WTC11 (cell line): ENCODE measurements at regions not wholly inside any gene's neighbourhood (a gene's known extent, or its start where the extent isn't known, plus 50 kb on each side); places are given as distances from the start of the nearest gene placed in this dataset.

Experiments used
- ATAC-seq: fragments of 200-7000 bp; cut with Tn5 transposase; 2 replicates; pipeline ENCODE4 v1.10.0; 2021; ENCODE audit warnings: mild to moderate bottlenecking, moderate library complexity
- CTCF ChIA-PET: fragments of 300-600 bp; sonication (Branson Sonifier 250); formaldehyde crosslinking; loops from one replicate; lab custom pipeline; 2021; ENCODE audit warnings: antibody characterized with exemption; lab: Charles Lee
- POLR2A ChIA-PET: fragments of 350-600 bp; sonication (Branson Sonifier 250); formaldehyde crosslinking; loops from one replicate; lab custom pipeline; 2021; ENCODE audit warnings: antibody characterized with exemption; lab: Charles Lee
- DNase-seq: peaks from one replicate; pipeline ENCODE4 v3.0.0; 2021; ENCODE audit warnings: low spot score
- H3K27ac Mint-ChIP-seq: 2 replicates; pipeline ENCODE4 v1.8.0; 2021; ENCODE audit warnings: mixed read lengths
- H3K27me3 Mint-ChIP-seq: 2 replicates; pipeline ENCODE4 v1.8.0; 2021; ENCODE audit warnings: low read depth, mild to moderate bottlenecking, moderate library complexity, mixed read lengths
- H3K36me3 Mint-ChIP-seq: 2 replicates; pipeline ENCODE4 v1.8.0; 2021; ENCODE audit warnings: mixed read lengths
- H3K4me1 Mint-ChIP-seq: 2 replicates; pipeline ENCODE4 v1.8.0; 2022; ENCODE audit warnings: mixed read lengths
- H3K4me3 Mint-ChIP-seq: 2 replicates; pipeline ENCODE4 v1.8.0; 2021; ENCODE audit warnings: mild to moderate bottlenecking, moderate library complexity, mixed read lengths
- H3K9me3 Mint-ChIP-seq: 2 replicates; pipeline ENCODE4 v1.8.0; 2021; ENCODE audit warnings: mixed read lengths
- CTCF ChIP-seq: fragments of 200-600 bp; IDR thresholded peaks from 2 replicates; pipeline ENCODE4 v1.8.0; 2022; ENCODE audit warnings: antibody characterized with exemption
- ERG ChIP-seq: fragments of 250-450 bp; sonication (Bioruptor Pico); IDR thresholded peaks from 2 replicates; pipeline ENCODE4 v1.8.0; 2021; ENCODE audit warnings: mild to moderate bottlenecking
- HMGA2 ChIP-seq: fragments of 250-450 bp; sonication (Bioruptor Pico); IDR thresholded peaks from 2 replicates; pipeline ENCODE4 v1.4.0; 2021; ENCODE audit warnings: mild to moderate bottlenecking, moderate library complexity
- IRF2 ChIP-seq: sonication (generic); formaldehyde crosslinking; IDR thresholded peaks from 2 replicates; pipeline ENCODE4 v1.8.0; 2022; ENCODE audit warnings: low read depth, missing genetic modification reagents, borderline replicate concordance
- KAT7 ChIP-seq: sonication (generic); formaldehyde crosslinking; IDR thresholded peaks from 2 replicates; pipeline ENCODE4 v1.8.1; 2023; ENCODE audit warnings: missing genetic modification reagents, mild to moderate bottlenecking, borderline replicate concordance
- MAX ChIP-seq: sonication (generic); formaldehyde crosslinking; IDR thresholded peaks from 2 replicates; pipeline ENCODE4 v1.8.0; 2022; ENCODE audit warnings: mild to moderate bottlenecking, missing genetic modification reagents
- MXD4 ChIP-seq: fragments of 250-450 bp; sonication (Bioruptor Pico); IDR thresholded peaks from 2 replicates; pipeline ENCODE4 v1.8.0; 2021; ENCODE audit warnings: mild to moderate bottlenecking, moderate library complexity, borderline replicate concordance
- NFATC4 ChIP-seq: fragments of 250-450 bp; sonication (Bioruptor Pico); IDR thresholded peaks from 2 replicates; pipeline ENCODE4 v1.9.0; 2021; ENCODE audit warnings: mild to moderate bottlenecking
- NFE2L1 ChIP-seq: sonication (generic); formaldehyde crosslinking; IDR thresholded peaks from 2 replicates; pipeline ENCODE4 v1.8.1; 2023; ENCODE audit warnings: missing genetic modification reagents
- NR2C2 ChIP-seq: sonication (generic); formaldehyde crosslinking; IDR thresholded peaks from 2 replicates; pipeline ENCODE4 v1.8.0; 2022; ENCODE audit warnings: mild to moderate bottlenecking, missing genetic modification reagents
- RELA ChIP-seq: sonication (generic); formaldehyde crosslinking; IDR thresholded peaks from 2 replicates; pipeline ENCODE4 v1.8.1; 2022; ENCODE audit warnings: missing genetic modification reagents, mild to moderate bottlenecking, borderline replicate concordance
- RORB ChIP-seq: fragments of 250-450 bp; sonication (Bioruptor Pico); IDR thresholded peaks from 2 replicates; pipeline ENCODE4 v1.9.0; 2021; ENCODE audit warnings: mild to moderate bottlenecking
- SMAD3 ChIP-seq: sonication (generic); formaldehyde crosslinking; IDR thresholded peaks from 2 replicates; pipeline ENCODE4 v1.8.0; 2022; ENCODE audit warnings: missing genetic modification reagents, mild to moderate bottlenecking, borderline replicate concordance
- SP1 ChIP-seq: sonication (generic); formaldehyde crosslinking; conservative IDR thresholded peaks from 2 replicates; pipeline ENCODE4 v1.8.1; 2022; ENCODE audit warnings: missing genetic modification reagents
- TCF7 ChIP-seq: sonication (generic); formaldehyde crosslinking; IDR thresholded peaks from 2 replicates; pipeline ENCODE4 v1.8.0; 2022; ENCODE audit warnings: mild to moderate bottlenecking, low read depth, missing genetic modification reagents, moderate library complexity
- TEAD1 ChIP-seq: sonication (generic); formaldehyde crosslinking; IDR thresholded peaks from 2 replicates; pipeline ENCODE4 v1.8.0; 2022; ENCODE audit warnings: mild to moderate bottlenecking, missing genetic modification reagents
- TEAD4 ChIP-seq: sonication (generic); formaldehyde crosslinking; IDR thresholded peaks from 2 replicates; pipeline ENCODE4 v1.8.0; 2022; ENCODE audit warnings: mild to moderate bottlenecking, missing genetic modification reagents
- TP53 ChIP-seq: sonication (generic); formaldehyde crosslinking; IDR thresholded peaks from 2 replicates; pipeline ENCODE4 v1.8.1; 2023; ENCODE audit warnings: mild to moderate bottlenecking, missing genetic modification reagents
- ZBTB43 ChIP-seq: sonication (generic); formaldehyde crosslinking; IDR thresholded peaks from 2 replicates; pipeline ENCODE4 v1.8.1; 2023; ENCODE audit warnings: mild to moderate bottlenecking, missing genetic modification reagents
- ZMAT4 ChIP-seq: fragments of 250-450 bp; sonication (Bioruptor Pico); IDR thresholded peaks from 2 replicates; pipeline ENCODE4 v1.9.0; 2021; ENCODE audit warnings: mild to moderate bottlenecking
- ZNF232 ChIP-seq: sonication (generic); formaldehyde crosslinking; IDR thresholded peaks from 2 replicates; pipeline ENCODE4 v1.8.0; 2022; ENCODE audit warnings: mild to moderate bottlenecking, missing genetic modification reagents
- ZNF396 ChIP-seq: fragments of 250-450 bp; sonication (Bioruptor Pico); IDR thresholded peaks from 2 replicates; pipeline ENCODE4 v1.8.0; 2021; ENCODE audit warnings: mild to moderate bottlenecking, moderate library complexity, borderline replicate concordance
- ZNF532 ChIP-seq: fragments of 250-450 bp; sonication (Bioruptor Pico); IDR thresholded peaks from 2 replicates; pipeline ENCODE4 v1.9.0; 2021; ENCODE audit warnings: mild to moderate bottlenecking, borderline replicate concordance

GRCh38 chr1:114258633-114259032 lies 105.0 kb upstream of the SYT6 start (continued):
- TF ChIP-seq ERG (CRISPR knock-in tag) (no peak), TCF7 (CRISPR knock-in tag) (no peak), ZNF232 (CRISPR knock-in tag) (no peak), CTCF (no peak), NFE2L1 (CRISPR knock-in tag) (no peak), RORB (no peak), RELA (CRISPR knock-in tag) (no peak), NFATC4 (CRISPR knock-in tag) (no peak)

- ChIA-PET POLR2A (no interaction called here), CTCF (no interaction called here)
- H3K4me1 Mint-ChIP-seq = no peaks in the 10 kb centered on the region
- ATAC-seq (no peak), DNase-seq (no peak)
- H3K27ac Mint-ChIP-seq = no peak overlapping the region
- H3K36me3 Mint-ChIP-seq = 0 out of 2 replicates have a peak, but pooled peaks cover 7% of the 10 kb centered on the region
- H3K4me3 Mint-ChIP-seq = no peak overlapping the region
- H3K27me3 Mint-ChIP-seq = peaks cover 30% of the 10 kb centered on the region
- H3K9me3 Mint-ChIP-seq = peaks cover 29% of the 10 kb centered on the region
- no peak for TF ChIP-seq SMAD3 (CRISPR knock-in tag)
- TF ChIP-seq MAX (CRISPR knock-in tag) = no peak
- TF ChIP-seq ZNF232 (CRISPR knock-in tag) = no peak
- TF ChIP-seq ZMAT4 (CRISPR knock-in tag) = no peak
- no peak for TF ChIP-seq SP1
- no peak for TF ChIP-seq NR2C2 (CRISPR knock-in tag)
- no peak for TF ChIP-seq ZNF396 (CRISPR knock-in tag)
- TF ChIP-seq NFATC4 (CRISPR knock-in tag) = no peak
- no peak for TF ChIP-seq CTCF
- TF ChIP-seq TP53 (CRISPR knock-in tag) = no peak
- no peak for TF ChIP-seq HMGA2 (CRISPR knock-in tag)
- no peak for TF ChIP-seq ZNF532 (CRISPR knock-in tag)
- no peak for TF ChIP-seq TEAD1 (CRISPR knock-in tag)
- no peak for TF ChIP-seq IRF2 (CRISPR knock-in tag)
- TF ChIP-seq MXD4 (CRISPR knock-in tag) = no peak
- no peak for TF ChIP-seq TEAD4 (CRISPR knock-in tag)
- no peak for TF ChIP-seq ZBTB43 (CRISPR knock-in tag)
- TF ChIP-seq KAT7 (CRISPR knock-in tag) = no peak
These were observed 104.4 kb upstream of the SYT6 start for GRCh38 chr1:114258074-114258473.
